T-cell (primary cell): ENCODE measurements at regions not wholly inside any gene's neighbourhood (a gene's known extent, or its start where the extent isn't known, plus 50 kb on each side); places are given as distances from the start of the nearest gene placed in this dataset.

Source experiments
- ATAC-seq, 4 experiments: fragments of 200-7000 bp in 3 of 4; fragments of 150-1000 bp in 1 of 4; cut with Tn5 transposase; replicated peaks in 1 of 4; 1 replicate in 3 of 4; 2 replicates in 1 of 4; pipeline ENCODE4 v1.10.0; 2021; ENCODE audit warnings: moderate library complexity in 3 of 4, mild to moderate bottlenecking in 2 of 4, moderate number of reproducible peaks in 1 of 4
- CTCF ChIA-PET, 2 donors: fragments of 300-600 bp; sonication (Branson Sonifier 250); formaldehyde crosslinking; loops; one replicate each; lab custom pipeline; 2022; ENCODE audit warnings: antibody characterized with exemption in 2 of 2; lab: Charles Lee
- POLR2A ChIA-PET, 2 donors: fragments of 300-600 bp; sonication (Branson Sonifier 250); formaldehyde crosslinking; loops; one replicate each; lab custom pipeline; 2022; ENCODE audit warnings: antibody characterized with exemption in 2 of 2; lab: Charles Lee
- DNase-seq, 35 experiments: peaks; one replicate each; pipeline versions ENCODE4 v3.0.0 to v3.0.0-alpha.2; 2013 to 2023
- H3K27ac ChIP-seq: one replicate; pipeline ENCODE4 v1.5.1; 2013; ENCODE audit warnings: low read length
- H3K27me3 ChIP-seq, 2 experiments: replicated peaks in 1 of 2; 1 replicate in 1 of 2; 2 replicates in 1 of 2; pipeline versions ENCODE4 v1.6.1 to v1.7.0; 2013; ENCODE audit warnings: low read length in 1 of 2, mixed read lengths in 1 of 2; ENCODE audit not compliant: control insufficient read depth in 2 of 2, insufficient read depth in 2 of 2; ENCODE audit errors: extremely low read depth in 1 of 2
- H3K36me3 ChIP-seq, 2 donors: 1 replicate in 1 of 2; 2 replicates in 1 of 2; pipeline versions ENCODE4 v1.6.1 to v1.7.0; 2013; ENCODE audit warnings: low read length in 1 of 2; ENCODE audit not compliant: control insufficient read depth in 2 of 2, insufficient read depth in 1 of 2; ENCODE audit errors: extremely low read depth in 1 of 2
- H3K4me1 ChIP-seq, 2 experiments: 1 replicate in 1 of 2; 2 replicates in 1 of 2; pipeline versions ENCODE4 v1.6.1 to v1.7.0; 2013; ENCODE audit warnings: low read length in 2 of 2, mixed read lengths in 1 of 2; ENCODE audit not compliant: insufficient read depth in 2 of 2, control insufficient read depth in 1 of 2; ENCODE audit errors: extremely low read depth in 1 of 2
- H3K4me3 ChIP-seq, 2 donors: 1 replicate in 1 of 2; 2 replicates in 1 of 2; pipeline versions ENCODE4 v1.5.1 to v1.7.0; 2013; ENCODE audit warnings: mild to moderate bottlenecking in 2 of 2, low read length in 1 of 2, moderate library complexity in 1 of 2; ENCODE audit not compliant: control insufficient read depth in 1 of 2; ENCODE audit errors: extremely low read depth in 1 of 2
- H3K9me3 ChIP-seq: 2 replicates; pipeline ENCODE4 v1.7.0; 2013
- H3K27ac Mint-ChIP-seq, 2 donors: one replicate each; pipeline ENCODE4 v1.8.0; 2020 to 2021; ENCODE audit warnings: mild to moderate bottlenecking in 2 of 2, mixed read lengths in 2 of 2
- H3K27me3 Mint-ChIP-seq, 2 donors: one replicate each; pipeline ENCODE4 v1.8.0; 2021 to 2022; ENCODE audit warnings: mixed read lengths in 2 of 2
- H3K36me3 Mint-ChIP-seq: one replicate; pipeline ENCODE4 v1.8.0; 2021; ENCODE audit warnings: mixed read lengths
- H3K4me1 Mint-ChIP-seq, 3 donors: one replicate each; pipeline ENCODE4 v1.8.0; 2020 to 2022; ENCODE audit warnings: mixed read lengths in 3 of 3, mild to moderate bottlenecking in 1 of 3
- H3K4me3 Mint-ChIP-seq, 3 donors: one replicate each; pipeline ENCODE4 v1.8.0; 2020 to 2022; ENCODE audit warnings: mild to moderate bottlenecking in 3 of 3, mixed read lengths in 3 of 3, moderate library complexity in 3 of 3
- H3K9me3 Mint-ChIP-seq, 3 donors: one replicate each; pipeline ENCODE4 v1.8.0; 2020 to 2022; ENCODE audit warnings: mixed read lengths in 3 of 3
- WGBS: methylation state at CpG from one replicate; pipeline ENCODE4 v1.1.5; 2013; ENCODE audit warnings: missing lambda C conversion rate; ENCODE audit not compliant: insufficient coverage; 5-methylcytosine and 5-hydroxymethylcytosine counted together

- ATAC-seq = no peak
- Mint-ChIP-seq H3K9me3 (peaks cover 0 to 3% (median 0%) of the 10 kb centered on the region in 3 donors), H3K36me3 (no peaks in the 10 kb centered on the region), H3K4me3 (no peak overlapping the region), H3K27me3 (peaks cover 16 to 23% of the 10 kb centered on the region in 2 donors), H3K4me1 (peaks cover 23 to 25% (median 24%) of the 10 kb centered on the region in 3 donors), H3K27ac (no peak overlapping the region)
- no peak for DNase-seq
- CTCF ChIA-PET = interaction anchor here in 1 of 2 donors (0.6 kb wide), 1 partner anchor 325 kb away, joined by 3 read pairs; no protein-coding TSS in a partner anchor
- Histone ChIP-seq H3K36me3 (no peaks in the 10 kb centered on the region), H3K9me3 (no peaks in the 10 kb centered on the region), H3K4me1 (peaks cover 4 to 10% of the 10 kb centered on the region in 2 experiments), H3K27ac (no peak overlapping the region), H3K27me3 (peaks cover 0 to 7% of the 10 kb centered on the region in 2 experiments), H3K4me3 (no peak overlapping the region)
- 82% methylated on average over 2 of the region's 4 CpGs for WGBS
- POLR2A ChIA-PET = interaction anchor here in 1 of 2 donors (0.6 to 0.7 kb wide), 2 partner anchors 188 to 612 kb away, joined by 3 read pairs; no protein-coding TSS in a partner anchor
Measured at GRCh38 chr2:19472391-19472978, 114.1 kb upstream of the OSR1 start.

DNA sequence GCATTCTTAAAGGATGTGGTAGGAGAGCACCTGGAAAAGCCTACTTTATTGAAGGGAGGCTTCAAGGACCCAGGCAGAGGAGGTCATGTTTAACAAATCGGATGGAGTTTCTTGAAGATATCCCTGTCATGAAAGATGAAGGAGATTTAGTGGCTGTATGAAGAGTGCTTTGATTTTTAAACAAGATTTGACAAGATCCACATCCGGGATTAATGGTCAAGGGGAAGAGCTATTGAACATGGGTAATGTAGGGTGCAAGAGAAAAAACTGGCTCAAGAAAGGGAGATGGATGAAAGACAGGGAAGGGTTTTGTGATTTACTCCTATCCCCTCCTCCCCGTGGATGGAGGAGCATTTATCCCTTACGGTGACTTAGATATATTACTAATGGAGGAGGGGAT is 113.1 kb upstream of the OSR1 start:
- no peak for ATAC-seq
- no peak for DNase-seq
- Mint-ChIP-seq H3K27me3 (peaks cover 14 to 21% of the 10 kb centered on the region in 2 donors), H3K4me3 (no peak overlapping the region), H3K36me3 (no peaks in the 10 kb centered on the region), H3K27ac (no peak overlapping the region), H3K4me1 (peaks cover 23 to 25% (median 24%) of the 10 kb centered on the region in 3 donors), H3K9me3 (peaks cover 0 to 3% (median 0%) of the 10 kb centered on the region in 3 donors)
- H3K36me3 ChIP-seq = no peaks in the 10 kb centered on the region
- no peak overlapping the region for H3K4me3 ChIP-seq
- H3K4me1 ChIP-seq = peaks cover 4 to 10% of the 10 kb centered on the region in 2 experiments
- ChIA-PET CTCF (no interaction called here), POLR2A (no interaction called here)
- no peak overlapping the region for H3K27ac ChIP-seq
- peaks cover 0 to 7% of the 10 kb centered on the region in 2 experiments for H3K27me3 ChIP-seq
- 91% methylated on average over 1 of the region's 4 CpGs for WGBS
- no peaks in the 10 kb centered on the region for H3K9me3 ChIP-seq

- H3K4me3 Mint-ChIP-seq = no peak overlapping the region
- H3K27ac Mint-ChIP-seq = no peak overlapping the region
- Histone ChIP-seq H3K36me3 (no peaks in the 10 kb centered on the region), H3K9me3 (no peaks in the 10 kb centered on the region), H3K4me1 (no peaks in the 10 kb centered on the region), H3K27me3 (peaks cover 0 to 2% of the 10 kb centered on the region in 2 experiments), H3K27ac (no peak overlapping the region), H3K4me3 (no peak overlapping the region)
- ATAC-seq (no peak), DNase-seq (no peak)
- no peaks in the 10 kb centered on the region for H3K4me1 Mint-ChIP-seq
- ChIA-PET CTCF (interaction anchor here in 1 of 2 donors (0.6 kb wide), 1 partner anchor 948 kb away, joined by 3 read pairs; no protein-coding TSS in a partner anchor), POLR2A (no interaction called here)
- no peaks in the 10 kb centered on the region for H3K36me3 Mint-ChIP-seq
- peaks cover 11 to 23% of the 10 kb centered on the region in 2 donors for H3K27me3 Mint-ChIP-seq
- peaks cover 0 to 3% (median 0%) of the 10 kb centered on the region in 3 donors for H3K9me3 Mint-ChIP-seq
Measured at GRCh38 chr2:19465978-19466377, 107.6 kb upstream of the OSR1 start.

DNA sequence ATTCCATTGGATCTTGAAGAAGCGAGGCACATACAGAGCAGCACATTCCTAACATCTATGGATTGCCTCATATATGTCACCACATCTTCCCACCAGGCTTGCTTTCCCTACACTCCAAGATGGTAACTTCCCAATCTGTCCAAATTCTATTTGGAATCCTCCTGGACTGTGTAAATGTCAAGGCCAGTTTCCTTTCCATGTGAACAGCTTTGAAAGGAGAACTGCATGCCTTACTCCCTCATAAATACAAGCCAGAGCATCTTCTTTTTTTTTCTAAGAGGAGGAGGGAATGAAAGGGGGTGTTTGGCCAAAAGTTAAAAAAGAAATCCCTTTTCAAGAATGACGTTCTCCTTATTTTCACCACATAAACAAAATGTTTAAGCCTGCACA is 103.8 kb upstream of the OSR1 start:
- no peak for DNase-seq
- no peak overlapping the region for H3K27ac Mint-ChIP-seq
- Histone ChIP-seq H3K4me1 (no peaks in the 10 kb centered on the region), H3K27ac (no peak overlapping the region), H3K4me3 (no peak overlapping the region), H3K9me3 (no peaks in the 10 kb centered on the region), H3K36me3 (no peaks in the 10 kb centered on the region), H3K27me3 (peaks cover 0 to 4% of the 10 kb centered on the region in 2 experiments)
- no peaks in the 10 kb centered on the region for H3K9me3 Mint-ChIP-seq
- 100% methylated on average over 1 of the region's 2 CpGs for WGBS
- ChIA-PET POLR2A (no interaction called here), CTCF (no interaction called here)
- no peaks in the 10 kb centered on the region for H3K36me3 Mint-ChIP-seq
- peaks cover 9 to 17% of the 10 kb centered on the region in 2 donors for H3K27me3 Mint-ChIP-seq
- ATAC-seq = no peak
- no peak overlapping the region for H3K4me3 Mint-ChIP-seq
- H3K4me1 Mint-ChIP-seq = no peaks in the 10 kb centered on the region

DNA sequence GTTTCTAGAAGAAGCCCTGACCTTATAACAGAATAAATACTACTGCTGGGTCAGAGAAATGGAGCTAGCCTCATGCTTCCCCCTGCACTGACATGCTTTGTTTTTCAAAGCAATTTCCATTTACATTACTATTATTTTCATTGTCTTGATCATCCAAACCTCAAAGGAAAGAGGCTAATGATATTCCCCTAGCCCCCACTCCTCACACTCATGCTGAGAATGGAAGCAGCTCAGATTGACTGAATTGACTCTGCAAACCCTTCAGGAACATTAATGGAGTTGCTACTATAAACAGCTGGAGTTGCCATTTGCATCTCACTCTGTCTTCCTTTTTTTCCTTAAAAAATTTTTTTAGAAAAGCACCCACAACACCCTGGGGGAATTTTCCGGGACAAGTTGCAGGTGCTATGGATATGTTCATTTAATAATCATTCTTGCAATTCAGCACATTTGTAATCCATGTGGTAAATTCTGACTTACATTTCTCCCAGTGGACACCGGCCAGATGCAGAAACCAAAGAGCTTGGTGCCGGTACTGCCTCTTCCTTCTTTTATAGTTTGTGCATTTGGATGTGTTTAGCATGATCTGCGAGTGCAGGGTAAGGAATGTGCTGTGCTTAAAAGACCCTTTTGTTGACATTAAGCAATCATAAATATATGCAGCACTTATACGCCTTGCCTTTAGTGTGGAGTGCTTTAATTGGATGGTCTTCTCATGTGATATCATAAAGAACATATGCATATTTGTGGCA is 103.3 kb upstream of the OSR1 start:
- no peaks in the 10 kb centered on the region for H3K36me3 ChIP-seq
- ATAC-seq (no peak), DNase-seq (no peak)
- Mint-ChIP-seq H3K27ac (no peak overlapping the region), H3K36me3 (no peaks in the 10 kb centered on the region), H3K9me3 (no peaks in the 10 kb centered on the region), H3K27me3 (peaks cover 9 to 15% of the 10 kb centered on the region in 2 donors), H3K4me3 (no peak overlapping the region), H3K4me1 (no peaks in the 10 kb centered on the region)
- no CpG with 5 or more reads among the region's 5 CpGs for WGBS
- no peak overlapping the region for H3K4me3 ChIP-seq
- H3K4me1 ChIP-seq = no peaks in the 10 kb centered on the region
- H3K9me3 ChIP-seq = no peaks in the 10 kb centered on the region
- no peak overlapping the region for H3K27ac ChIP-seq
- ChIA-PET POLR2A (no interaction called here), CTCF (no interaction called here)
- peaks cover 0 to 4% of the 10 kb centered on the region in 2 experiments for H3K27me3 ChIP-seq

DNA sequence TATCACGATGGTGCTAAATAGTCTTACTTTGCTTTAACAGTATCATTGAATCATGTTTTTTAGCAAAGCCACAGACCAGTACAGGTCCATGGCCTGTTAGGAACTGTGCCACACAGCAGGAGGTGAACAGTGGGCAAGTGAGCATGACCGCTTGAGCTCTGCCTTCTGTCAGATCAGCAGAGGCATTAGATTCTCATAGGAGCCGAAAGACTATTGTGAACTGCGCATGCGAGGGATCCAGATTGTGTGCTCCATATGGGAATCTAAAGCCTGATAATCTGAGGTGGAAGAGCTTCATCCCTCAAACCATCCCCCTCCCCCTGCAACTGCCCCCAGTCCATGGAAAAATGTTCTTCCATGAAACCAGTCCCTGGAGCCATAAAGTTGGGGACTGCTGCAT is 102.3 kb upstream of the OSR1 start:
- Mint-ChIP-seq H3K36me3 (no peaks in the 10 kb centered on the region), H3K4me3 (no peak overlapping the region), H3K4me1 (no peaks in the 10 kb centered on the region), H3K9me3 (no peaks in the 10 kb centered on the region), H3K27me3 (peaks cover 9 to 15% of the 10 kb centered on the region in 2 donors), H3K27ac (no peak overlapping the region)
- POLR2A ChIA-PET = no interaction called here
- Histone ChIP-seq H3K27me3 (peaks cover 0 to 4% of the 10 kb centered on the region in 2 experiments), H3K36me3 (no peaks in the 10 kb centered on the region), H3K4me1 (no peaks in the 10 kb centered on the region), H3K9me3 (no peaks in the 10 kb centered on the region), H3K4me3 (no peak overlapping the region), H3K27ac (no peak overlapping the region)
- ATAC-seq = no peak
- CTCF ChIA-PET = no interaction called here
- DNase-seq = no peak
- WGBS = 81% methylated on average over 2 of the region's 5 CpGs
